Loucy (cell line): ENCODE measurements at regions not wholly inside any gene's neighbourhood (a gene's known extent, or its start where the extent isn't known, plus 50 kb on each side); places are given as distances from the start of the nearest gene placed in this dataset.

Source experiments
- H2AFZ ChIP-seq: fragments of 200-600 bp; sonication (generic); 2 replicates; pipeline ENCODE4 v1.6.0; 2016; ENCODE audit warnings: antibody characterized with exemption, mild to moderate bottlenecking, low read length, moderate library complexity
- H3F3A ChIP-seq: fragments of 200-600 bp; 2 replicates; pipeline ENCODE4 v1.6.0; 2016; ENCODE audit warnings: antibody characterized with exemption, low read depth, mild to moderate bottlenecking
- H3K27me3 ChIP-seq: fragments of 200-600 bp; sonication (generic); 2 replicates; pipeline ENCODE4 v1.6.1; 2014; ENCODE audit warnings: low read length, mild to moderate bottlenecking; ENCODE audit not compliant: insufficient read depth, poor library complexity, severe bottlenecking
- H3K36me3 ChIP-seq: fragments of 200-600 bp; sonication (generic); 2 replicates; pipeline ENCODE4 v1.6.1; 2016; ENCODE audit warnings: low read length; ENCODE audit not compliant: insufficient read depth
- H3K4me1 ChIP-seq: fragments of 200-600 bp; sonication (generic); 2 replicates; pipeline ENCODE4 v1.5.1; 2014; ENCODE audit warnings: low read length, mild to moderate bottlenecking; ENCODE audit not compliant: insufficient read depth, poor library complexity, severe bottlenecking
- H3K4me2 ChIP-seq: fragments of 200-600 bp; sonication (generic); 2 replicates; pipeline ENCODE4 v1.6.0; 2014; ENCODE audit warnings: antibody characterized with exemption, low read length, low read depth, mild to moderate bottlenecking; ENCODE audit not compliant: poor library complexity, severe bottlenecking
- H3K4me3 ChIP-seq: fragments of 200-600 bp; sonication (generic); 2 replicates; pipeline ENCODE4 v1.5.1; 2014; ENCODE audit warnings: low read length, mild to moderate bottlenecking, mixed read lengths; ENCODE audit not compliant: poor library complexity, severe bottlenecking
- H3K79me2 ChIP-seq: fragments of 200-600 bp; sonication (generic); 2 replicates; pipeline ENCODE4 v1.6.1; 2014; ENCODE audit warnings: low read length; ENCODE audit not compliant: insufficient read depth
- H3K9ac ChIP-seq: fragments of 200-600 bp; sonication (generic); 2 replicates; pipeline ENCODE4 v1.6.0; 2014; ENCODE audit warnings: mild to moderate bottlenecking, low read depth, low read length, moderate library complexity; ENCODE audit not compliant: poor library complexity, severe bottlenecking
- H3K9me2 ChIP-seq: fragments of 200-600 bp; sonication (generic); replicated peaks from 2 replicates; pipeline ENCODE4 v1.6.1; 2016; ENCODE audit warnings: low read depth, low read length, mixed read lengths
- H3K9me3 ChIP-seq: fragments of 200-600 bp; sonication (generic); 2 replicates; pipeline ENCODE4 v1.6.1; 2014; ENCODE audit warnings: mild to moderate bottlenecking, antibody characterized with exemption, low read length, low read depth; ENCODE audit not compliant: insufficient read depth
- H4K20me1 ChIP-seq: fragments of 200-600 bp; sonication (generic); 2 replicates; pipeline ENCODE4 v1.6.0; 2014; ENCODE audit warnings: antibody characterized with exemption, low read length, mild to moderate bottlenecking; ENCODE audit not compliant: insufficient read depth, poor library complexity, severe bottlenecking
- CTCF ChIP-seq: fragments of 200-600 bp; sonication (generic); conservative IDR thresholded peaks from 2 replicates; pipeline ENCODE4 v1.5.1; 2014; ENCODE audit warnings: mild to moderate bottlenecking, antibody characterized with exemption, low read length
- EZH2phosphoT487 ChIP-seq: fragments of 200-600 bp; IDR thresholded peaks from 2 replicates; pipeline ENCODE4 v1.6.1; 2018; ENCODE audit warnings: antibody characterized with exemption, mild to moderate bottlenecking, moderate library complexity, borderline replicate concordance

DNA sequence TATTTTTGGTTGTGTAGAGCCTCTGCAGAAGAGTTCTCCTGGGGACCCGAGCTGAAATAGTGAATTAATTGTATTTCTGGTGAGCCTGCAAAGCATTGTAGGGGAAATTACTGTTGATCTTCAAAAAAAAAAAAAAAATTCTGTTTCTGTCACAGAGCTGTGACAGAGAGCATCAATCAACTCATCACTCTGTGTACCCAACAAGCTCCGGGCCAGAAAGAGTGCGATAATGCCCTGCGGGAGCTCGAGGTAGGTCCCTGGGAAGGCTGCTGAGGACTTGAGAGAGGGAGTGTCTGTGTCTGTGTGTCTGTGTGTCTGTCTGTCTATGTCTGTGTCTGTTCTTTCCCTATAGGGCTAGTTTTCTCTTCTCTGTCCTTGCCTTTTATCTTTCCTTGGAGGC is 294.4 kb upstream of the TPM1 start:
- H3K79me2 ChIP-seq = no peaks in the 10 kb centered on the region

DNA sequence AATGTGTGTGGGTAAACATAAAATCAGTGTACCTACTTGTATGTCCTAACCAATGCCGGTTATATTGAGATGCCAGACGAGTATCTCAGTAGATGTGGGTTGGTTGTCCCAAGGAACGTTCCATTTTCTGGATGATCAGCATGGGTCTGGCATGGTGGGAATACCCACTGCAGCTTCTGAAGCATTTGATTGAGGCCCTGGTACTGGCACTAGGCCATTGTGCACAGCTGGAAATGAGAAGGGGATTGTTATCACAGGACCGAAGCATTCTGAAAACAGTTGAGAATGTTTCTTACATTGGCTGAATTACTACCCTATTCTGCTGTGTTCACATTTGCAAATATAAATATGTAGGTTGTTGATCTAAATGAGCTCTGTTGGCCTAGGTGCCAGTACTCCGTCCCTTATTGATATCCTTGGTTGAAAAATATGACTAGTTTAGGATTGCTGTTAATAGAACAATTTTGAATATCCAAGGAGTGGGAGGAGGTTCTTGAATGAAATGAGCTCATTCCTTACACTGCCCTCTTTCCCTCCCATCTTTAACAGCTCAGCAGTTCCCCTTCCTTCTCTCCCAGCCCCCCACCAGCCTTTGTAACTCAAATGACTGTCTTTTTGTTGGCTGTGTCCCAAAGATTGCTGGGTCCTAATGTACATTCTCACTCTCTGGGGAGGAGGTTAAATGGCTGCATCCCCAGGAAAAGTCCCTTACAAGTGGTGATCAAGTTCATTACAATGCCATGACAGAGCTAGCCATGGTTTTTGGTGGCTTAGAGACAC is 293.3 kb upstream of the TPM1 start:
- TF ChIP-seq EZH2phosphoT487 (no peak), CTCF (no peak)
- H3K27me3 ChIP-seq = no peaks in the 10 kb centered on the region
- no peaks in the 10 kb centered on the region for H3K9me2 ChIP-seq
- H2AFZ ChIP-seq = no peak overlapping the region
- no peaks in the 10 kb centered on the region for H4K20me1 ChIP-seq
- H3K9me3 ChIP-seq = no peaks in the 10 kb centered on the region
- no peak overlapping the region for H3K4me3 ChIP-seq
- H3K36me3 ChIP-seq = no peaks in the 10 kb centered on the region
- H3K4me1 ChIP-seq = no peaks in the 10 kb centered on the region
- H3K79me2 ChIP-seq = no peaks in the 10 kb centered on the region
- H3K9ac ChIP-seq = no peak overlapping the region
- H3F3A ChIP-seq = no peaks in the 10 kb centered on the region
- no peak overlapping the region for H3K4me2 ChIP-seq

More for the DNA sequence above, 294.4 kb upstream of the TPM1 start:
- H4K20me1 ChIP-seq = no peaks in the 10 kb centered on the region
- no peak overlapping the region for H3K9ac ChIP-seq
- no peak overlapping the region for H3K4me2 ChIP-seq
- H3K4me1 ChIP-seq = no peaks in the 10 kb centered on the region
- no peaks in the 10 kb centered on the region for H3K27me3 ChIP-seq
- no peaks in the 10 kb centered on the region for H3K36me3 ChIP-seq
- no peaks in the 10 kb centered on the region for H3K9me2 ChIP-seq
- H2AFZ ChIP-seq = no peak overlapping the region
- no peaks in the 10 kb centered on the region for H3K9me3 ChIP-seq
- H3F3A ChIP-seq = no peaks in the 10 kb centered on the region
- H3K4me3 ChIP-seq = no peak overlapping the region
- no peak for TF ChIP-seq CTCF
- TF ChIP-seq EZH2phosphoT487 = no peak

DNA sequence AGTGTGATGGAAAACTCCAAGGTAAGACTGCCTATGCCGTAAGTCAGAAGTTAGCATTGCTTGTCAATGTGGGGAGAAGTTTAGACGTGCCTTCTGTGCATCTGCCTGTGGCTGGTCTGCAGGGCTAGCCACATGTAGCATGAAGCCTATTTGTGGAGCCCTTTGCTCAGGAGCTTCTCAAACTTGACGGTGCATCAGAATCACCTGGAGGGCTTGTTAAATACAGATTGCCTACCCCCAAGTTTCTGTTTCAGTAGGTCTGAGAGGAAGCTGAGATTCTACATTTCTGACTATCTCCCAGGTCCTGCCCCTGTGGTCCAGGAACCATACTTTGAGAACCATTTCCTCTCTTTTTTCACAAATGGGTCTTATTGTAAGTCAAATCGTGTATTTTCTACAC is 292.1 kb upstream of the TPM1 start:
- Histone ChIP-seq H3K9ac (no peak overlapping the region), H3K9me2 (no peaks in the 10 kb centered on the region), H4K20me1 (no peaks in the 10 kb centered on the region), H3K79me2 (no peaks in the 10 kb centered on the region), H3K9me3 (no peaks in the 10 kb centered on the region), H3K27me3 (no peaks in the 10 kb centered on the region), H2AFZ (no peak overlapping the region), H3F3A (no peaks in the 10 kb centered on the region), H3K4me1 (no peaks in the 10 kb centered on the region), H3K4me3 (no peak overlapping the region), H3K36me3 (no peaks in the 10 kb centered on the region), H3K4me2 (no peak overlapping the region)
- no peak for TF ChIP-seq CTCF
- TF ChIP-seq EZH2phosphoT487 = no peak
